Ishikawa (cell line): ENCODE measurements at regions not wholly inside any gene's neighbourhood (a gene's known extent, or its start where the extent isn't known, plus 50 kb on each side); places are given as distances from the start of the nearest gene placed in this dataset.

Source experiments
- CEBPB ChIP-seq: IDR thresholded peaks from 2 replicates; pipeline ENCODE4 v1.6.1; 2012
- CREB1 ChIP-seq: IDR thresholded peaks from 2 replicates; pipeline ENCODE4 v1.6.1; 2012; ENCODE audit warnings: low read depth
- EGR1 ChIP-seq: IDR thresholded peaks from 2 replicates; pipeline ENCODE4 v1.6.1; 2012
- EP300 ChIP-seq: IDR thresholded peaks from 2 replicates; pipeline ENCODE4 v1.6.1; 2012; ENCODE audit warnings: borderline replicate concordance
- NFIC ChIP-seq: IDR thresholded peaks from 2 replicates; pipeline ENCODE4 v1.6.1; 2012
- RAD21 ChIP-seq: IDR thresholded peaks from 2 replicates; pipeline ENCODE4 v1.6.1; 2012; ENCODE audit warnings: low read depth
- TAF1 ChIP-seq: IDR thresholded peaks from 2 replicates; pipeline ENCODE4 v1.6.1; 2012; ENCODE audit warnings: low read depth, mild to moderate bottlenecking
- TCF12 ChIP-seq: IDR thresholded peaks from 2 replicates; pipeline ENCODE4 v1.6.1; 2012; ENCODE audit warnings: low read depth
- TEAD4 ChIP-seq: IDR thresholded peaks from 2 replicates; pipeline ENCODE4 v1.6.1; 2012
- YY1 ChIP-seq: IDR thresholded peaks from 2 replicates; pipeline ENCODE4 v1.6.1; 2012; ENCODE audit warnings: low read depth
- ZBTB7A ChIP-seq: IDR thresholded peaks from 2 replicates; pipeline ENCODE4 v1.6.1; 2012; ENCODE audit warnings: low read depth
- TF ChIP-seq, protein P1 (sequence below): IDR thresholded peaks from 2 replicates; pipeline ENCODE4 v1.6.1; 2012
- TF ChIP-seq, protein P2 (sequence below): IDR thresholded peaks from 2 replicates; pipeline ENCODE4 v1.6.1; 2012
- TF ChIP-seq, protein P3 (sequence below): IDR thresholded peaks from 2 replicates; pipeline ENCODE4 v1.6.1; 2012; ENCODE audit warnings: low read depth, mild to moderate bottlenecking

DNA sequence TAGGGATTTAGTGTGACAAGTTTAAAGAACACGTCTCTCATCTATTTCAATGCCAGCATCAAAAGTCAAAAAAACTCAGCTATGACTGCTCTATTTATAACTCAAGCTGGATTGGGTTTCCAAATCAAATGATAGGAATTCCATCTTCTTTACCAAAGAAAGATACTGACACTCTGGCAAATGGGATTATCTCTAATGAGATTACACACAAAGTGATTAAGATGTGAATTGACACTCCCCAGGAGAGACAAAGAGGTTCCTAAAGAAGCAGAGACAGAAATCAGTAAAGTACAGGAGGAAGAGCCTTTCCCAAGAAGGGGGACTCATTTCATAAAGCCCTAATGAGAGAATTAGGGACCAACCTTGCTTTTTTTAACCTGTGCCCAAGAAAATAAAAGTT is 92.1 kb downstream of the ID4 start:
- TF ChIP-seq TEAD4 (no peak), NFIC (no peak), EP300 (no peak), EGR1 (no peak), RAD21 (no peak), TAF1 (no peak), YY1 (no peak), CEBPB (no peak), TCF12 (no peak), ZBTB7A (no peak), CREB1 (no peak)
- TF ChIP-seq, protein P1, sequence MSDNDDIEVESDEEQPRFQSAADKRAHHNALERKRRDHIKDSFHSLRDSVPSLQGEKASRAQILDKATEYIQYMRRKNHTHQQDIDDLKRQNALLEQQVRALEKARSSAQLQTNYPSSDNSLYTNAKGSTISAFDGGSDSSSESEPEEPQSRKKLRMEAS: no peak
- TF ChIP-seq, protein P2, sequence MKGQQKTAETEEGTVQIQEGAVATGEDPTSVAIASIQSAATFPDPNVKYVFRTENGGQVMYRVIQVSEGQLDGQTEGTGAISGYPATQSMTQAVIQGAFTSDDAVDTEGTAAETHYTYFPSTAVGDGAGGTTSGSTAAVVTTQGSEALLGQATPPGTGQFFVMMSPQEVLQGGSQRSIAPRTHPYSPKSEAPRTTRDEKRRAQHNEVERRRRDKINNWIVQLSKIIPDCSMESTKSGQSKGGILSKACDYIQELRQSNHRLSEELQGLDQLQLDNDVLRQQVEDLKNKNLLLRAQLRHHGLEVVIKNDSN: no peak
- TF ChIP-seq, protein P3, sequence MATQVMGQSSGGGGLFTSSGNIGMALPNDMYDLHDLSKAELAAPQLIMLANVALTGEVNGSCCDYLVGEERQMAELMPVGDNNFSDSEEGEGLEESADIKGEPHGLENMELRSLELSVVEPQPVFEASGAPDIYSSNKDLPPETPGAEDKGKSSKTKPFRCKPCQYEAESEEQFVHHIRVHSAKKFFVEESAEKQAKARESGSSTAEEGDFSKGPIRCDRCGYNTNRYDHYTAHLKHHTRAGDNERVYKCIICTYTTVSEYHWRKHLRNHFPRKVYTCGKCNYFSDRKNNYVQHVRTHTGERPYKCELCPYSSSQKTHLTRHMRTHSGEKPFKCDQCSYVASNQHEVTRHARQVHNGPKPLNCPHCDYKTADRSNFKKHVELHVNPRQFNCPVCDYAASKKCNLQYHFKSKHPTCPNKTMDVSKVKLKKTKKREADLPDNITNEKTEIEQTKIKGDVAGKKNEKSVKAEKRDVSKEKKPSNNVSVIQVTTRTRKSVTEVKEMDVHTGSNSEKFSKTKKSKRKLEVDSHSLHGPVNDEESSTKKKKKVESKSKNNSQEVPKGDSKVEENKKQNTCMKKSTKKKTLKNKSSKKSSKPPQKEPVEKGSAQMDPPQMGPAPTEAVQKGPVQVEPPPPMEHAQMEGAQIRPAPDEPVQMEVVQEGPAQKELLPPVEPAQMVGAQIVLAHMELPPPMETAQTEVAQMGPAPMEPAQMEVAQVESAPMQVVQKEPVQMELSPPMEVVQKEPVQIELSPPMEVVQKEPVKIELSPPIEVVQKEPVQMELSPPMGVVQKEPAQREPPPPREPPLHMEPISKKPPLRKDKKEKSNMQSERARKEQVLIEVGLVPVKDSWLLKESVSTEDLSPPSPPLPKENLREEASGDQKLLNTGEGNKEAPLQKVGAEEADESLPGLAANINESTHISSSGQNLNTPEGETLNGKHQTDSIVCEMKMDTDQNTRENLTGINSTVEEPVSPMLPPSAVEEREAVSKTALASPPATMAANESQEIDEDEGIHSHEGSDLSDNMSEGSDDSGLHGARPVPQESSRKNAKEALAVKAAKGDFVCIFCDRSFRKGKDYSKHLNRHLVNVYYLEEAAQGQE: no peak
